Liver (tissue), 8 donors: ENCODE measurements at regions not wholly inside any gene's neighbourhood (a gene's known extent, or its start where the extent isn't known, plus 50 kb on each side); places are given as distances from the start of the nearest gene placed in this dataset.

Experiments
- DNase-seq: peaks from one replicate; pipeline ENCODE4 v3.0.0-alpha.2; 2017; ENCODE audit warnings: low spot score
- H3K27ac ChIP-seq, 2 donors: one replicate each; pipeline ENCODE4 v1.7.0; 2013; ENCODE audit warnings: inconsistent platforms in 2 of 2, low read length in 2 of 2, control low read depth in 1 of 2, low read depth in 1 of 2, mild to moderate bottlenecking in 1 of 2
- H3K27me3 ChIP-seq, 4 donors: one replicate each; pipeline versions ENCODE4 v1.6.1 to v1.7.0; 2013; ENCODE audit warnings: low read length in 3 of 4, inconsistent platforms in 1 of 4, mild to moderate bottlenecking in 1 of 4, moderate library complexity in 1 of 4; ENCODE audit not compliant: control insufficient read depth in 4 of 4, insufficient read depth in 4 of 4
- H3K36me3 ChIP-seq, 4 donors: one replicate each; pipeline versions ENCODE4 v1.6.1 to v1.7.0; 2013; ENCODE audit warnings: low read length in 3 of 4, mild to moderate bottlenecking in 3 of 4, low read depth in 1 of 4, moderate library complexity in 1 of 4; ENCODE audit not compliant: control insufficient read depth in 4 of 4, insufficient read depth in 3 of 4
- H3K4me1 ChIP-seq, 4 donors: one replicate each; pipeline versions ENCODE4 v1.6.1 to v1.7.0; 2013; ENCODE audit warnings: low read length in 3 of 4, mild to moderate bottlenecking in 3 of 4, moderate library complexity in 1 of 4; ENCODE audit not compliant: control insufficient read depth in 4 of 4, insufficient read depth in 4 of 4
- H3K4me3 ChIP-seq, 3 donors: one replicate each; pipeline versions ENCODE4 v1.6.1 to v1.7.0; 2013; ENCODE audit warnings: low read length in 3 of 3, control low read depth in 1 of 3, low read depth in 1 of 3, mild to moderate bottlenecking in 1 of 3
- H3K9ac ChIP-seq, 2 donors: one replicate each; pipeline ENCODE4 v1.7.0; 2013; ENCODE audit warnings: low read length in 2 of 2, mild to moderate bottlenecking in 2 of 2, moderate library complexity in 2 of 2, control low read depth in 1 of 2, low read depth in 1 of 2
- H3K9me3 ChIP-seq, 4 donors: one replicate each; pipeline versions ENCODE4 v1.6.1 to v1.7.0; 2013; ENCODE audit warnings: low read length in 3 of 4; ENCODE audit not compliant: control insufficient read depth in 4 of 4
- ATF3 ChIP-seq: IDR thresholded peaks from 2 replicates; pipeline ENCODE4 v1.6.1; 2016; ENCODE audit warnings: antibody characterized with exemption
- CTCF ChIP-seq: fragments of 150-350 bp; IDR thresholded peaks from 2 replicates; pipeline ENCODE4 v1.5.1; 2017; ENCODE audit warnings: improper control_type of control experiment, low read depth, low read length; ENCODE audit not compliant: missing input control
- EGR1 ChIP-seq, 2 donors: IDR thresholded peaks; 2 replicates each; pipeline ENCODE4 v1.6.1; 2016 to 2018; ENCODE audit warnings: antibody characterized with exemption in 2 of 2, low read depth in 2 of 2
- FOXA1 ChIP-seq: IDR thresholded peaks from 2 replicates; pipeline ENCODE4 v1.6.1; 2016; ENCODE audit warnings: antibody characterized with exemption
- FOXA2 ChIP-seq: IDR thresholded peaks from 2 replicates; pipeline ENCODE4 v1.6.1; 2016; ENCODE audit warnings: antibody characterized with exemption
- GABPA ChIP-seq, 2 donors: IDR thresholded peaks in 1 of 2; conservative IDR thresholded peaks in 1 of 2; 2 replicates each; pipeline ENCODE4 v1.6.1; 2016; ENCODE audit warnings: antibody characterized with exemption in 2 of 2, mild to moderate bottlenecking in 1 of 2, moderate library complexity in 1 of 2
- HNF4A ChIP-seq, 2 donors: conservative IDR thresholded peaks; 2 replicates each; pipeline ENCODE4 v1.6.1; 2016; ENCODE audit warnings: antibody characterized with exemption in 2 of 2, mild to moderate bottlenecking in 2 of 2
- HNF4G ChIP-seq: IDR thresholded peaks from 2 replicates; pipeline ENCODE4 v1.6.1; 2016; ENCODE audit warnings: antibody characterized with exemption
- JUND ChIP-seq, 2 donors: IDR thresholded peaks; 2 replicates each; pipeline ENCODE4 v1.6.1; 2016; ENCODE audit warnings: antibody characterized with exemption in 2 of 2
- MAX ChIP-seq: IDR thresholded peaks from 2 replicates; pipeline ENCODE4 v1.6.1; 2016; ENCODE audit warnings: antibody characterized with exemption
- NR2F2 ChIP-seq: IDR thresholded peaks from 2 replicates; pipeline ENCODE4 v1.6.1; 2016; ENCODE audit warnings: antibody characterized with exemption
- RAD21 ChIP-seq, 2 donors: IDR thresholded peaks; 2 replicates each; pipeline ENCODE4 v1.6.1; 2016; ENCODE audit warnings: antibody characterized with exemption in 2 of 2, mild to moderate bottlenecking in 2 of 2
- REST ChIP-seq: IDR thresholded peaks from 2 replicates; pipeline ENCODE4 v1.6.1; 2016; ENCODE audit warnings: antibody characterized with exemption, mild to moderate bottlenecking
- RXRA ChIP-seq, 2 donors: IDR thresholded peaks; 2 replicates each; pipeline ENCODE4 v1.6.1; 2017 to 2018; ENCODE audit warnings: antibody characterized with exemption in 2 of 2, mild to moderate bottlenecking in 1 of 2
- TAF1 ChIP-seq: conservative IDR thresholded peaks from 2 replicates; pipeline ENCODE4 v1.6.1; 2016; ENCODE audit warnings: antibody characterized with exemption, mild to moderate bottlenecking
- ZBTB33 ChIP-seq: IDR thresholded peaks from 2 replicates; pipeline ENCODE4 v1.6.1; 2016; ENCODE audit warnings: antibody characterized with exemption
- WGBS: extraction: QIAGEN DNeasy Blood & Tissue Kit; methylation state at CpG from one replicate; pipeline ENCODE4 v1.1.7; 2013; 5-methylcytosine and 5-hydroxymethylcytosine counted together
- donor health status: healthy.
- donor health status: healthy.
- donor health status: healthy.
- donor health status: healthy.
- donor health status: healthy.

GRCh38 chr14:53563628-53564027 is 393.0 kb downstream of the BMP4 start:
- TF ChIP-seq REST (no peak), ZBTB33 (no peak), ATF3 (no peak), FOXA2 (no peak), RAD21 (IDR thresholded peaks at IDR 0.05) (no peak), HNF4G (no peak), EGR1 (IDR thresholded peaks at IDR 0.05; ENCODE audit: low read depth in 2 of 2) (no peak), RXRA (IDR thresholded peaks at IDR 0.05) (no peak), FOXA1 (no peak), NR2F2 (no peak), CTCF (no peak), GABPA (IDR thresholded peaks at IDR 0.05 in 1 of 2, conservative IDR thresholded peaks at IDR 0.05 in 1 of 2) (no peak), HNF4A (conservative IDR thresholded peaks at IDR 0.05) (no peak), MAX (no peak), JUND (IDR thresholded peaks at IDR 0.05) (no peak), TAF1 (no peak)
- no peak overlapping the region for H3K9ac ChIP-seq
- H3K27me3 ChIP-seq = no peaks in the 10 kb centered on the region
- no peaks in the 10 kb centered on the region for H3K36me3 ChIP-seq
- H3K27ac ChIP-seq = no peak overlapping the region
- H3K4me3 ChIP-seq = no peak overlapping the region
- H3K9me3 ChIP-seq = peaks cover 3 to 12% (median 4%) of the 10 kb centered on the region in 4 donors
- no peak for DNase-seq
- H3K4me1 ChIP-seq = no peaks in the 10 kb centered on the region

GRCh38 chr14:53553221-53553620 is 400.1 kb upstream of the DDHD1 start:
- H3K36me3 ChIP-seq = no peaks in the 10 kb centered on the region
- WGBS = 85% methylated on average over 4 of the region's 4 CpGs
- H3K4me1 ChIP-seq = no peaks in the 10 kb centered on the region
- no peak overlapping the region for H3K4me3 ChIP-seq
- H3K27ac ChIP-seq = no peak overlapping the region
- no peak for DNase-seq
- no peaks in the 10 kb centered on the region for H3K27me3 ChIP-seq
- H3K9me3 ChIP-seq = no peaks in the 10 kb centered on the region
- H3K9ac ChIP-seq = no peak overlapping the region
- TF ChIP-seq HNF4A (conservative IDR thresholded peaks at IDR 0.05) (no peak), CTCF (no peak), RXRA (IDR thresholded peaks at IDR 0.05) (no peak), EGR1 (IDR thresholded peaks at IDR 0.05; ENCODE audit: low read depth in 2 of 2) (no peak), REST (no peak), MAX (no peak)
